Bronchial epithelial cell (primary cell): ENCODE measurements at regions not wholly inside any gene's neighbourhood (a gene's known extent, or its start where the extent isn't known, plus 50 kb on each side); places are given as distances from the start of the nearest gene placed in this dataset.

Experiments used
- DNase-seq: peaks from one replicate; pipeline ENCODE4 v3.0.0-alpha.2; 2010; ENCODE audit warnings: low read depth
- FAIRE-seq: peaks from 2 replicates; lab custom pipeline; 2011; peaks lifted over from hg19 to GRCh38; lab: Jason Lieb, UNC
- H3K27me3 ChIP-seq: 2 replicates; pipeline ENCODE4 v1.5.1; 2011; ENCODE audit warnings: low read length; ENCODE audit not compliant: control insufficient read depth, insufficient read depth
- H3K36me3 ChIP-seq: 2 replicates; pipeline ENCODE4 v1.5.1; 2011; ENCODE audit warnings: low read length; ENCODE audit not compliant: control insufficient read depth, insufficient read depth
- H3K4me3 ChIP-seq: 2 replicates; pipeline ENCODE4 v1.5.1; 2011; ENCODE audit warnings: mild to moderate bottlenecking, low read depth, low read length, control low read depth
- TF ChIP-seq, protein P1 (sequence below): IDR thresholded peaks from 2 replicates; pipeline ENCODE4 v1.5.1; 2011; ENCODE audit warnings: mild to moderate bottlenecking, moderate library complexity, low read length, control low read depth, inconsistent platforms; ENCODE audit not compliant: insufficient read depth, severe bottlenecking

DNA sequence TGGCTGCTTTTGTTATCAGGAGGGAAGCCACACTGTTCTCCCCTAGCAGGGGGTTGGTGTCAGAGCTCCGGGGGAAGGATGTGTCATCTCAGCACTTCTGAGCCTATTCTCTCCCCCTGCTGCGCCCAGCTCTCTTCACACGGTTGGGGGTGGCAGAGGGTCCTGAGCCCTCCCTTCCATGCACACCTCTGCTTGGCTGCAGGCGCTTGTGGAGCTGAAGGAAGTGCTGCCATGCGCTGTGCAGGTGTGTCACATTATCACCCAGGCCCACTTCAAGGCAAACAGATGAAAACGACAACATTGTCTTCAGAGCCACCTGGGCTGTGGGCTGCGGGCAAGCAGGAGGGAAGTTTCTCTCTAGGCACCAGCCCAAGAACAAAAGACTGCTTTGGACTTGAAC lies 263.4 kb downstream of the BMP7 start:
- Histone ChIP-seq H3K27me3 (no peaks in the 10 kb centered on the region), H3K4me3 (no peak overlapping the region), H3K36me3 (no peaks in the 10 kb centered on the region)
- DNase-seq (no peak), FAIRE-seq (no peak)
- TF ChIP-seq, protein P1, sequence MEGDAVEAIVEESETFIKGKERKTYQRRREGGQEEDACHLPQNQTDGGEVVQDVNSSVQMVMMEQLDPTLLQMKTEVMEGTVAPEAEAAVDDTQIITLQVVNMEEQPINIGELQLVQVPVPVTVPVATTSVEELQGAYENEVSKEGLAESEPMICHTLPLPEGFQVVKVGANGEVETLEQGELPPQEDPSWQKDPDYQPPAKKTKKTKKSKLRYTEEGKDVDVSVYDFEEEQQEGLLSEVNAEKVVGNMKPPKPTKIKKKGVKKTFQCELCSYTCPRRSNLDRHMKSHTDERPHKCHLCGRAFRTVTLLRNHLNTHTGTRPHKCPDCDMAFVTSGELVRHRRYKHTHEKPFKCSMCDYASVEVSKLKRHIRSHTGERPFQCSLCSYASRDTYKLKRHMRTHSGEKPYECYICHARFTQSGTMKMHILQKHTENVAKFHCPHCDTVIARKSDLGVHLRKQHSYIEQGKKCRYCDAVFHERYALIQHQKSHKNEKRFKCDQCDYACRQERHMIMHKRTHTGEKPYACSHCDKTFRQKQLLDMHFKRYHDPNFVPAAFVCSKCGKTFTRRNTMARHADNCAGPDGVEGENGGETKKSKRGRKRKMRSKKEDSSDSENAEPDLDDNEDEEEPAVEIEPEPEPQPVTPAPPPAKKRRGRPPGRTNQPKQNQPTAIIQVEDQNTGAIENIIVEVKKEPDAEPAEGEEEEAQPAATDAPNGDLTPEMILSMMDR = no peak

DNA sequence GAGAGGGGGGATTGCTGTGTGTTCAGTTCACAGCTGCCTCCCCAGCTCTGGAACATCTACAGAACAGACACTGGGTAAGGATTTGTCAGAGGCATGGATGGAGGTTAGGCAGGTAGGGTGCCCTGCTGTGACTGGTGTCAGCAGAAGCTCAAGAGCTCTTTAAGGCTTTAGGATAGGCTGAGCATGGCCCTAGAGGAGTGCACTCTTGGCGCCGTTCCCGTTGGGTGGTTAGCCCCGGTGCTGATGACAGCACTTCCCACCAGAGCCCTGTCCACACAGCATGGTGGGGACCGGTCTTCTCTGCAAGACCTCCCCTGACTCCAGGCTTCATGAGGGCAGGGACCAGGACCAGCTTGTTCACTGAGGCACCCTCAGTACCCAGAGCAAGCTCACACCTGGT lies 262.0 kb downstream of the BMP7 start:
- Histone ChIP-seq H3K36me3 (no peaks in the 10 kb centered on the region), H3K27me3 (no peaks in the 10 kb centered on the region), H3K4me3 (no peak overlapping the region)
- DNase-seq (no peak), FAIRE-seq (no peak)
- TF ChIP-seq, protein P1 = no peak

DNA sequence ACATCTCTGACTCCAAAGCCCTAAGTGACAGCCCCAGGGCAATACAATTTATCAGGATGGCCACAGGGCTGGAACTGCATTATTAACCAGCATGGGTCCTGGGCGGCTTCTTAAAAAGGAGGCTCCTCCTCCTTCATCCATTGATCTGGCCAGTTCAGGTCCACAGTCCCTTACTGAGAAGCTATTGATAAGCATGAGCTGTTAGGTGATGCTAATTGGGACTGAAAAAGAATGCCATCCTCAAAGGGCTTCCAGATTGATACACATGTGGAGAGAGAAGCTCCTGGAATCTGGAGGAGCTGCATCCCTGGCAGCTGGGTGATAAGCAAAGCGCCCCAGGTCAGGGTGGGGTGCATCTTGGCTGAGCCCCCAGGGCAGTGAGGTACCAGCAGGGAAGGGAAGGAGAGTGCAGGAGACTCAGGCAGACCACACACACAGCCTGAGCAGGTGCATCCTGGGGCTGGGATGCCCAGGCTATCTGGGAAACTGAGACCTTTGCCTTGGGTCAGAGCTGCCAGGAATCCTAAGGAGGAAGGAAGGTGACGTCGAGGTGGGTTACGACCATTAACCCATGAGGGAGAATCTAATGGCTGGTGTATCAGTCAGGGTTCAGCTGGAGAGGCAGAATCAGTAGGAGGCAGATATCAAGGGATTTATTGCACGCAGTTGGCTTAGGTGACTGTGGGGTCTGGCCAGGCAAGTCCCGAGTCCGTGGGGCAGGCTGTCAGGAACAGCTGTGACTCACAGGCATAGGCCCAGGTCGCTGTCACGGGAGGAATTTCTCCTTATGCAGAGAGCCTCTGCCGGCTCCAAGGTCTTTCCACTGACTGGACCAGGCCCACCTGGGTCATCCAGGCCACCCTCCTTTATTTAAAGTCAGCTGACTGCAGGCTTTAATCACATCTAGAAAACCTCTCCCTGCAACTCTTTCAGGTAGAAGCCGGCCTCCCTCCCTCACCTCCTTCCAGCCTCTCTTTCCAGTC lies 261.2 kb downstream of the BMP7 start:
- no peak for FAIRE-seq
- no peak for DNase-seq
- TF ChIP-seq, protein P1 = no peak

DNA sequence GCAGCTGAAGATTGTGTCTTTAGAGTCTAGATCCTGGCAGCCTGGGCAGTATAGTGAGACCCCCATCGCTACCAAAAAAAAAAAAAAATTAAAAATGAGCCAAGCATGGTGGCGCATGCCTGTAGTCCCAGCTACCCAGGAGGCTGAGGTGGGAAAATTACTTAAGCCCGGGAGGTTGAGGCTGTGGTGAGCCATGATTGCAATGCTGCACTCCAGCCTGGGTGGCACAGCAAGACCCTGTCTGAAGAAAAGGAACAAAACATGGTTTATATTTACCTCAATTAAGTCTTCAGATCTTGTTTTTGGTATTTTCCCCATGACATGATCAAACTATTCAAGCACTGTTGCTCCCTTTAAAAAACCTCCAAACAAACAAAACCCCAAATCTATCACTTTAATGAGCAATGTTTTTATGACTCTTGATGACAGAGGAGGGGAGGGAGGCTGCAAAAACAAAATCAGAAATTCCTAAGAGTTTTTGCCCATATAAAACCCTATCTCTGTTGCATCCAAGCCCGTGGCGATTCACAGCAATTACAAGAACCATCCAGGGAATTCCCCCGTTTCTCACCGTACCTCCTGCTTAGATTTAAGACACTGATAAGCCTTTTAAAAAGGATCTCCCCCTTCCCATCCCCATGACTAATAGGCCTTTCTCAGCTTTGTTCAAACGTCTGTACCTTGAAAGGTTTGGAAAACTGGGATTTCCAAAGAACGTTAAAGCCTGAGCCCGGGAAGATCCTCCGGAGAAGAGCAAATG lies 259.9 kb downstream of the BMP7 start:
- DNase-seq = no peak
- TF ChIP-seq, protein P1 = no peak
- no peak for FAIRE-seq
- Histone ChIP-seq H3K4me3 (no peak overlapping the region), H3K27me3 (no peaks in the 10 kb centered on the region), H3K36me3 (no peaks in the 10 kb centered on the region)

More for the DNA sequence above, 261.2 kb downstream of the BMP7 start:
- Histone ChIP-seq H3K4me3 (no peak overlapping the region), H3K36me3 (no peaks in the 10 kb centered on the region), H3K27me3 (no peaks in the 10 kb centered on the region)

DNA sequence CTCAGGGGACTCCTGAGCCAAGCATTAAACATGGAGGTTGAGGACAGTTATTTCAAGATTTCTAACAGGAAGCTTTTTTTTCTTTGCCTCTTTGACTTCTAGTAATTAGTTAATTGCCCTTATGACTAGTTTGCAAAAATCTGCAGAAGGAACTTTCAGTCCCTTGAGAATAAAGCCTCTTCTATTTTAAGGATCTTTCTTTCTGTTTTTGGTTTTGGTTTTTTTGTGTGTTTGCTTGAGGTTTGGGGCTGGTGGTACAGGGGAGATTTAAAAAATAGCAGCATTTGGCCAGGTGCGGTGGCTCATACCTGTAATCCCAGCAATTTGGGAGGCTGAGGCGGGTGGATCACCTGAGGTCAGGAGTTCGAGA lies 259.3 kb downstream of the BMP7 start:
- TF ChIP-seq, protein P1 = no peak
- Histone ChIP-seq H3K27me3 (no peaks in the 10 kb centered on the region), H3K36me3 (no peaks in the 10 kb centered on the region), H3K4me3 (no peak overlapping the region)
- no peak for FAIRE-seq
- DNase-seq = no peak
